ENCODE measurements at regions not wholly inside any gene's neighbourhood (a gene's known extent, or its start where the extent isn't known, plus 50 kb on each side); places are given as distances from the start of the nearest gene placed in this dataset.
"Not testable (repeated sequence)": the region's sequence is repeated elsewhere in the genome, so short reads cannot be mapped to it uniquely, and the experiment has no call there.

DNA sequence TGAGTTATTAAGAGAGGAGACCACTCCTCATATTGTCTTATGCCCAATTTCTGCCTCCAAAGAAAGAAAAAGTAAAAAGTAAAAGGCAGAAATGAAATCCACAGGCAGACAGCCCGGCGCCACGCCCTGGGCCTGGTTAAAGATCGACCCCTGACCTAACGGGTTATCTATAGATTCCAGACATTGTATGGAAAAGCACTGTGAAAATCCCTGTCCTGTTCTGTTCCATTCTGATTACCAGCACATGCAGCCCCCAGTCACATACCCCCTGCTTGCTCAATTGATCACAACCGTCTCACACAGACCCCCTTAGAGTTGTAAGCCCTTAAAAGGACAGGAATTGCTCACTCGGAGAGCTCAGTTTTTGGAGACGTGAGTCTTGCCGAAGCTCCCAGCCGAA, 1086.6 kb upstream of the INTU start:
- not testable (repeated sequence) for H3K4me1 ChIP-seq (ENCODE audit: control insufficient read depth, insufficient read depth, low read length); H3K4me2 ChIP-seq (ENCODE audit: low read length); H3K9me3 ChIP-seq (replicated peaks; ENCODE audit: low read length); H3K27me3 ChIP-seq (ENCODE audit: control insufficient read depth, insufficient read depth, low read length); H3K9ac ChIP-seq (ENCODE audit: low read depth, low read length); H3K36me3 ChIP-seq (ENCODE audit: insufficient read depth, low read length); H3K4me3 ChIP-seq (ENCODE audit: low read length)

DNA sequence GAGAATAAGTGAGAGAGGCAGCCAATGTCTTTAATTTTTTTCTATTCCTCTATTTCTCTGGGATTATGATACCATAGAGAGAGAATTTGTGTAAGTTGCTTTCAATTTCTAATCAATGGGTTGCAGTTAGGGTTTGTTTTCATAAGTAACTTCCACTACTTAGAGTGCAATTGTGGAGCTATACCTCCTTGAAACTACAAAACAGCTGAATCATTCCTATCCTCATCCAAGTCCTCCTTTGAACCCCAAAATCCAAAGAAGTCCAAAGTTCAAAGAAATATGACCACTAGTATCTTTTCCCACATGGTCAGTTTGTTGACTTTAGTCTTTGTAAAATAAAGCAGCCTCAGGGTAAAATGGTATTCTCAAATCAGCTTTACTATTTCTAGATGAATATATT, 1085.4 kb upstream of the INTU start:
- Histone ChIP-seq H3K4me1 (ENCODE audit: control insufficient read depth, insufficient read depth, low read length) (no peaks in the 10 kb centered on the region), H3K9me3 (replicated peaks; ENCODE audit: low read length) (no peaks in the 10 kb centered on the region), H3K9ac (ENCODE audit: low read depth, low read length) (no peak overlapping the region), H3K4me3 (ENCODE audit: low read length) (no peak overlapping the region), H3K36me3 (ENCODE audit: insufficient read depth, low read length) (no peaks in the 10 kb centered on the region), H3K4me2 (ENCODE audit: low read length) (no peak overlapping the region), H3K27me3 (ENCODE audit: control insufficient read depth, insufficient read depth, low read length) (no peaks in the 10 kb centered on the region)

DNA sequence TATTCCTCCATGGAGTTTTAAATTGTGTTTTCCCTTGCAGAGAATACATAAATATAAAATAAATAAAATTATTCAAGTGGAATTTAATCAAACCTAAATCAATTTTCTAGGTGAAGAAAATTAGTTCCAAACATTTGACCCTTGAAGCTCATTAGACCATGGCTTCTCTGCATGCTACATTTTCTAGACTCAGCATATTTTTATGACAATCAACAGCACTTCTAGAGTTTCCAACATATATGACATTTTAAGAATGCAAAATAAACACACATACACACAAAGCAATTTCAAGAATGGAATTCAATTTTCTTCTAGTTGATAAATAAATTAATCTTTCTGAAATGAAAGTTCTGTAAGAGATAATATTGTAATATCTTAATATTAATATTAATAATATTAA, 1083.9 kb upstream of the INTU start:
- Histone ChIP-seq H3K4me2 (ENCODE audit: low read length) (no peak overlapping the region), H3K4me1 (ENCODE audit: control insufficient read depth, insufficient read depth, low read length) (no peaks in the 10 kb centered on the region), H3K36me3 (ENCODE audit: insufficient read depth, low read length) (no peaks in the 10 kb centered on the region), H3K9ac (ENCODE audit: low read depth, low read length) (no peak overlapping the region), H3K9me3 (replicated peaks; ENCODE audit: low read length) (no peaks in the 10 kb centered on the region), H3K4me3 (ENCODE audit: low read length) (no peak overlapping the region), H3K27me3 (ENCODE audit: control insufficient read depth, insufficient read depth, low read length) (no peaks in the 10 kb centered on the region)

DNA sequence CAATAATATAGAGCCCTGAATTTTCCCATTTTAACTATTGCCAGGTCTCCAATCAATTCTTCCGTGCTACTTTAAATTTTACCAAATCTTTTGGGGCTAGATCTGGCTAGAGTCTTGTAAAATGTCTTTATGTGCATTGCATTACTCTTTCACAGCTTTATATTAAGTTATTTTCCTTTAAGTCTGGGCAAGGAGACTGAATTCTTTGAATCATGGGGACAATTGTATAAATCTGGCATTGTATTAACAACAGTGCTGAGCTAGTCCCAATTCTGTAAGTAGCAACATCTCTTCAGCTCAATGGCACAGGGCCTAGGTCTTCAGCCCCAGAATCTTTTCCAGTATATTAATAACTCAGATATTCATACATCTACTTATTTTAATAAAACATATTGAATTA, 1080.4 kb upstream of the INTU start:
- Histone ChIP-seq H3K4me2 (ENCODE audit: low read length) (no peak overlapping the region), H3K9me3 (replicated peaks; ENCODE audit: low read length) (no peaks in the 10 kb centered on the region), H3K36me3 (ENCODE audit: insufficient read depth, low read length) (no peaks in the 10 kb centered on the region)

DNA sequence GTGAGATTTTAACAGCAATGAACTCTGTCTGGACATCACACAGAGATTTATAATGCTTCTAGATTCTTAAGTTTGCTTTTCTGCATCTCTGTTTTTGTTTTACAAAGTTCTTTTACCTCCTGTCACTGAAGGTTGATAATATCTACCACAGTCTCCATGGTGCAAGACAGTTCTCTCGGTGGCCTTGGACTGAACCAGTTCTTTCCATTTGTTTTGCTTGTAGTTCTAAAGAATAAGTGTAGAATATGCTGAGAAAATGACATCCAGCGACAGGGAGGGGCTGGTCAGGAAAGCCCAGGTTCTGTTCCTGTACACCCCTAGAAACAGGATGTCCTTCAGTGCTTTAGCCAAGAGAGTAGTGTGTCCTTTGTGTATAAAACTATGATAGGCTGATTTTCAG, 1079.5 kb upstream of the INTU start:
- Histone ChIP-seq H3K9ac (ENCODE audit: low read depth, low read length) (no peak overlapping the region), H3K36me3 (ENCODE audit: insufficient read depth, low read length) (no peaks in the 10 kb centered on the region), H3K27me3 (ENCODE audit: control insufficient read depth, insufficient read depth, low read length) (no peaks in the 10 kb centered on the region), H3K4me3 (ENCODE audit: low read length) (no peak overlapping the region), H3K4me1 (ENCODE audit: control insufficient read depth, insufficient read depth, low read length) (no peaks in the 10 kb centered on the region), H3K4me2 (ENCODE audit: low read length) (no peak overlapping the region), H3K9me3 (replicated peaks; ENCODE audit: low read length) (no peaks in the 10 kb centered on the region)

More for the DNA sequence above, 1080.4 kb upstream of the INTU start:
- H3K27me3 ChIP-seq (ENCODE audit: control insufficient read depth, insufficient read depth, low read length) = no peaks in the 10 kb centered on the region
- H3K4me3 ChIP-seq (ENCODE audit: low read length) = no peak overlapping the region
- H3K4me1 ChIP-seq (ENCODE audit: control insufficient read depth, insufficient read depth, low read length) = no peaks in the 10 kb centered on the region
- H3K9ac ChIP-seq (ENCODE audit: low read depth, low read length) = no peak overlapping the region

DNA sequence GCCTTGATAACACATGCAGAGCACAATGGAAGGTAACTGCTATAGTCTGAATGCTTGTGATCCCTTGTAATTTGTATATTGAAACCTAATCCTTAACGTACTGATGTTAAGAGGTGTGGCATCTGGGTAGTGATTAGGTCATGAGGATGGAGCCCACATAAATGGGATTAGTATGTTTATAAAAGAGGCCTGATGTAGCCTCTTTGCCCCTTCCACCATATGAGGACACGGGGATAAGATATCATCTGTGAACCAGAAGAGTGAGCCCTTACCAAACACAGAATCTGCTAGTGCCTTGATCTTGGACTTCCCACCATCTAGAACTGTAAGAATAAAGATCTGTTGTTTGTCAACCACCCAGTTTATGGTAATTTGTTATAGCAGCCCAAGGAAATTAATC, 1074.2 kb upstream of the INTU start:
- Histone ChIP-seq H3K9ac (ENCODE audit: low read depth, low read length) (no peak overlapping the region), H3K4me2 (ENCODE audit: low read length) (no peak overlapping the region), H3K27me3 (ENCODE audit: control insufficient read depth, insufficient read depth, low read length) (no peaks in the 10 kb centered on the region), H3K9me3 (replicated peaks; ENCODE audit: low read length) (no peaks in the 10 kb centered on the region), H3K4me1 (ENCODE audit: control insufficient read depth, insufficient read depth, low read length) (peaks cover 4% of the 10 kb centered on the region), H3K4me3 (ENCODE audit: low read length) (no peak overlapping the region), H3K36me3 (ENCODE audit: insufficient read depth, low read length) (no peaks in the 10 kb centered on the region)

DNA sequence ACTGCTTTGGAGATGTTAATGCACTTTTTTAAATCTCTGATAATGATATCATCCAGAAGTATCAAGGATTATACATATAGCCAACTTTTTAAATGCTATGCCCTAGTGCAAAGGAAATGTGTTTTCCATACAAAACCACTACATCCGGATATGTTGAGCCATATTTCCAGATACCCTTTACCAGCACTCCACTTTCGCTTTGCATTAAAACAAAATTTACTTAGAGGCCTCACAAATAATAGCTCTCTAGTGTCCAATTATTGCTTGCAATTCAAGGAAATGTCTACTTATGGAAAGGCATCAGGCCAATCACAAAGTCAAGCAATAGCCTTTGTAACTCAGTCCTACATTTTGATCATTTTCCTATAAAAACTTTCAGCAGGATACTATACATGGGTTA, 1072.8 kb upstream of the INTU start:
- no peak overlapping the region for H3K4me2 ChIP-seq (ENCODE audit: low read length)
- H3K36me3 ChIP-seq (ENCODE audit: insufficient read depth, low read length) = no peaks in the 10 kb centered on the region
- no peaks in the 10 kb centered on the region for H3K9me3 ChIP-seq (replicated peaks; ENCODE audit: low read length)
- no peak overlapping the region for H3K4me3 ChIP-seq (ENCODE audit: low read length)
- no peak overlapping the region for H3K9ac ChIP-seq (ENCODE audit: low read depth, low read length)
- H3K27me3 ChIP-seq (ENCODE audit: control insufficient read depth, insufficient read depth, low read length) = no peaks in the 10 kb centered on the region
- H3K4me1 ChIP-seq (ENCODE audit: control insufficient read depth, insufficient read depth, low read length) = peaks cover 4% of the 10 kb centered on the region

DNA sequence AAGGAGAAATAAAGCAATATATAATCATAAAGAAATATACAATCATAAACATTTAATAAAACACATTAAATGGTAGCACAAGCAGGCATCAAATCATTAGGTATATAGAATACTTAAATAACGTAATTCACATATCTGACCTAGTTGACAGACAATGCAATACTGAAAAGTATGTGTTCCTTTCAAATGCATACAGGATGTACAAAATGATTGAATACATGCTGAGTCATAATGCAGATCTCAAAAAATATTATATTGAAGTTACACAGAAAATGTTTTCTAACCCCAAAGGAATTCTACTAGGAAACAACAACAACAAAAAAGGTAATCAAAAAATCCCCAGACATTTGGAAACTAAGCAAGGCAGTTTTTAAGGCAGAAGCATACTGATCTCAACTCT, 1072.0 kb upstream of the INTU start:
- no peaks in the 10 kb centered on the region for H3K9me3 ChIP-seq (replicated peaks; ENCODE audit: low read length)
- no peaks in the 10 kb centered on the region for H3K27me3 ChIP-seq (ENCODE audit: control insufficient read depth, insufficient read depth, low read length)
- peaks cover 4% of the 10 kb centered on the region for H3K4me1 ChIP-seq (ENCODE audit: control insufficient read depth, insufficient read depth, low read length)
- H3K36me3 ChIP-seq (ENCODE audit: insufficient read depth, low read length) = no peaks in the 10 kb centered on the region
- H3K4me3 ChIP-seq (ENCODE audit: low read length) = no peak overlapping the region
- H3K9ac ChIP-seq (ENCODE audit: low read depth, low read length) = no peak overlapping the region
- H3K4me2 ChIP-seq (ENCODE audit: low read length) = no peak overlapping the region

DNA sequence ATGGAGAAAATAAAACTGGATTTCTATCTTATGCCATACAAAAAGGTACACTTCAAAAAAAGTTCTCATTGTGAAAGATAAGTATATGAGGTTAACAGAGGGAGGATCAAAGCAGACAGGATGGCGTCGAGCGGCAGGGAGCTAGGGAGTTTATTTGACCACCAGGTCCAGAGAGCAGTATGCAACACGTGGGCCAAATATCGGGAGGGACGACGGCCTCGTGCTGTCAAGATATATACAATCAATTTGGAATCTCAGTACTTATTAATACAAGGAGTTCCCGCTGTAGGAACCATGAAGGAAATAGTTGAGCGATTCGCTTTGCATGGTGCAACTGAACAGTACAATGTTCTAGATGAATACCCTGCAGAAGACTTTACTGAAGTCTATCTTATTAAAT, 1069.4 kb upstream of the INTU start:
- no peaks in the 10 kb centered on the region for H3K27me3 ChIP-seq (ENCODE audit: control insufficient read depth, insufficient read depth, low read length)
- H3K4me2 ChIP-seq (ENCODE audit: low read length) = no peak overlapping the region
- no peaks in the 10 kb centered on the region for H3K36me3 ChIP-seq (ENCODE audit: insufficient read depth, low read length)
- H3K4me1 ChIP-seq (ENCODE audit: control insufficient read depth, insufficient read depth, low read length) = peaks cover 4% of the 10 kb centered on the region
- H3K9me3 ChIP-seq (replicated peaks; ENCODE audit: low read length) = no peaks in the 10 kb centered on the region
- H3K9ac ChIP-seq (ENCODE audit: low read depth, low read length) = no peak overlapping the region
- H3K4me3 ChIP-seq (ENCODE audit: low read length) = no peak overlapping the region

DNA sequence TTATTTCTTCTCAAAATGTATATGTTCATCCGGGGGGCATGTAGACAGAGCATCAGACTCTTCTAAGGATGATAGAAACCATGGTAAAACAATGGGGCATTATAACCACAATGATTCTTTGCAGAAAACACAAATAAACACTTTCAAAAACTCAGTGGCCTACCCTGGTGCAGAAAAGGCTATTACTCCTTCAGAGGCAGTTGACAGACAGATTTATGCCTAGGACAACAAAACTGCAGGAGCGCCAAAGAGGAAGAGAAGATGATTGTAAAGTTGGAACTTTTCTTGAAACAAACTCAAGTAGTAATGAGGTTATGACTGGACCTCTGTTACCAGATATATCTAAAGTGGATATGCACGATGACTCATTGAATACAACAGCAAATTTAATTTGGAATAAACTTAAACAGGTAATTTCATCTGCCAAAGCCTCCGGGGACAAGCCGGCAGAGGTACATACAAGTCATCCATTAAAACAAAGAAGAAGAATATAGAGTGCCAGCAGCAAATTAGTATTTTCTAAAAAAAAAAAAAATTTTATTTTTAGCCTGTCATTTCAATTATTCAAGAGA, 1068.4 kb upstream of the INTU start:
- no peaks in the 10 kb centered on the region for H3K9me3 ChIP-seq (replicated peaks; ENCODE audit: low read length)
- no peaks in the 10 kb centered on the region for H3K36me3 ChIP-seq (ENCODE audit: insufficient read depth, low read length)
- H3K4me2 ChIP-seq (ENCODE audit: low read length) = no peak overlapping the region
- no peaks in the 10 kb centered on the region for H3K27me3 ChIP-seq (ENCODE audit: control insufficient read depth, insufficient read depth, low read length)
- H3K9ac ChIP-seq (ENCODE audit: low read depth, low read length) = no peak overlapping the region
- H3K4me3 ChIP-seq (ENCODE audit: low read length) = no peak overlapping the region
- H3K4me1 ChIP-seq (ENCODE audit: control insufficient read depth, insufficient read depth, low read length) = peaks cover 4% of the 10 kb centered on the region

DNA sequence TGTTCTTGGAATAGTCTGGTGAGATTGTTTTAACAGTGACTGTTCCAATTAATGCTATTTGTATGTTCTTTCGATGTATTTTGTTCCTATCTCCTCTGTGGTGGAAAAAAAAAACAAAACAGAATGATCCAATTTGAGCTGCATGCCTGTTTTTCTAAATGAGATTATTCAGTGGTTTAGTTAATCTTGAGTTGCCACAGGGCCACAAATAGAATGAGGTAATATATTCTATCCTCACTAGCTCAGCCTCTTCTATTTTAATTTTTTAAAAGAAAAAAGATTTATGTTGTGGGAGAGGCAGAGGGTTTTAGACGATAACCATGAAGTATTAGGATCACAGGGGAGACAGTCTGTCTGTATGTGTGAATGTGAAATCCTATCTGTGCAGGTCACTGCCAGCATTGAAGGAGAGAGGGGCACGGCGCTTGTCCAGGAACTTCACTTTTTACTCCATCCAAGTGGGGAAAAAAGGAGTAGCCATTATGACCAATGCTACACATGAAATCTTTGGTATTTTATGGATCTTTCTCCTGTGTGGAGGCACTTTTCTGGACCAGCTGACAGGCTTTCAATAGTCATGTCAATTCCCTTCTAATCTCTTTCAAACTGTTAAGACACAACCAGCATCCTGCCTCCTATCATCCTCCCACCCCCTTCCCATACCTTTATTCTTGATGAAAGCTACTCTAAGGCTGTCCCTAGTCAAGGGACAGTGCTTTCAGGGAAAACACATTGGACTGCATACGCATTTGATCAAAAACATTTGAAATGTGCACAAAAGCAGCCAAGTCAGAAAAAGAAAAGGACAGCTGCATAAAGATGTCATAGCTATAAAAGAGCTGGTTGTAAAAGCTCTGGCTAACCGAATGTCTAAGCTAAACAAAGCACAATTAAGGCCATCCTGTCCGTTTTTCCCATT, 1063.8 kb upstream of the INTU start:
- no peak overlapping the region for H3K9ac ChIP-seq (ENCODE audit: low read depth, low read length)
- H3K4me2 ChIP-seq (ENCODE audit: low read length) = no peak overlapping the region
- no peaks in the 10 kb centered on the region for H3K36me3 ChIP-seq (ENCODE audit: insufficient read depth, low read length)
- no peaks in the 10 kb centered on the region for H3K4me1 ChIP-seq (ENCODE audit: control insufficient read depth, insufficient read depth, low read length)
- no peaks in the 10 kb centered on the region for H3K9me3 ChIP-seq (replicated peaks; ENCODE audit: low read length)
- no peaks in the 10 kb centered on the region for H3K27me3 ChIP-seq (ENCODE audit: control insufficient read depth, insufficient read depth, low read length)
- no peak overlapping the region for H3K4me3 ChIP-seq (ENCODE audit: low read length)

DNA sequence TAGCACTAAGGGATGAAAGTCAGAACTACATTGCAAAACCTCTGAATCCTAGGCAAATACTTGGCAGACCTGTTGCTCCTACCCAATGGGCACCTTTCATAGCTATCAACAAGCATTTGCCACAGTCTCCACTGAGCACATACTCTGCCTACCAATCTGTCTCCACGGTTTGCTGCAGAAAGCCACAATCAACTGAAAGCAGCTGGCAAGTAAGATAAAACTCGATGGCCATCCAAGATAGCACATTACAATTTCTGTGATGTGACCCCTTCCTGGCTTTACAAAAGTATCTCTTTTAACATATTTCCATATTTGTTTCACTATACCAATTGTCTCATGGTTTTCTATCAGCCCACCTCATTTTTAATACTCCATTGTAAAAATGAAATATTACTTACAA, 1060.5 kb upstream of the INTU start:
- Histone ChIP-seq H3K9me3 (replicated peaks; ENCODE audit: low read length) (no peaks in the 10 kb centered on the region), H3K4me2 (ENCODE audit: low read length) (no peak overlapping the region), H3K4me3 (ENCODE audit: low read length) (no peak overlapping the region), H3K9ac (ENCODE audit: low read depth, low read length) (no peak overlapping the region), H3K4me1 (ENCODE audit: control insufficient read depth, insufficient read depth, low read length) (no peaks in the 10 kb centered on the region), H3K27me3 (ENCODE audit: control insufficient read depth, insufficient read depth, low read length) (no peaks in the 10 kb centered on the region), H3K36me3 (ENCODE audit: insufficient read depth, low read length) (no peaks in the 10 kb centered on the region)

Measured in skeletal muscle satellite cell (primary cell).